Body of pancreas (tissue), 4 donors: ENCODE measurements at regions not wholly inside any gene's neighbourhood (a gene's known extent, or its start where the extent isn't known, plus 50 kb on each side); places are given as distances from the start of the nearest gene placed in this dataset.

Source experiments
- POLR2A ChIP-seq, 3 donors: fragments of 450-650 bp; IDR thresholded peaks; one replicate each; pipeline ENCODE4 v1.6.1; 2016; ENCODE audit warnings: antibody characterized with exemption in 3 of 3, mild to moderate bottlenecking in 2 of 3
- TF ChIP-seq, protein P1 (sequence below), 7 experiments: fragments of 450-650 bp in 4 of 7; fragments of 200-600 bp in 3 of 7; sonication (generic) in 3 of 7; IDR thresholded peaks; one replicate each; pipeline ENCODE4 v1.5.1; 2016 to 2019; ENCODE audit warnings: antibody characterized with exemption in 7 of 7

- TF ChIP-seq, protein P1, sequence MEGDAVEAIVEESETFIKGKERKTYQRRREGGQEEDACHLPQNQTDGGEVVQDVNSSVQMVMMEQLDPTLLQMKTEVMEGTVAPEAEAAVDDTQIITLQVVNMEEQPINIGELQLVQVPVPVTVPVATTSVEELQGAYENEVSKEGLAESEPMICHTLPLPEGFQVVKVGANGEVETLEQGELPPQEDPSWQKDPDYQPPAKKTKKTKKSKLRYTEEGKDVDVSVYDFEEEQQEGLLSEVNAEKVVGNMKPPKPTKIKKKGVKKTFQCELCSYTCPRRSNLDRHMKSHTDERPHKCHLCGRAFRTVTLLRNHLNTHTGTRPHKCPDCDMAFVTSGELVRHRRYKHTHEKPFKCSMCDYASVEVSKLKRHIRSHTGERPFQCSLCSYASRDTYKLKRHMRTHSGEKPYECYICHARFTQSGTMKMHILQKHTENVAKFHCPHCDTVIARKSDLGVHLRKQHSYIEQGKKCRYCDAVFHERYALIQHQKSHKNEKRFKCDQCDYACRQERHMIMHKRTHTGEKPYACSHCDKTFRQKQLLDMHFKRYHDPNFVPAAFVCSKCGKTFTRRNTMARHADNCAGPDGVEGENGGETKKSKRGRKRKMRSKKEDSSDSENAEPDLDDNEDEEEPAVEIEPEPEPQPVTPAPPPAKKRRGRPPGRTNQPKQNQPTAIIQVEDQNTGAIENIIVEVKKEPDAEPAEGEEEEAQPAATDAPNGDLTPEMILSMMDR (IDR thresholded peaks at IDR 0.05) = no peak
- TF ChIP-seq POLR2A (IDR thresholded peaks at IDR 0.05) = no peak
Observed at GRCh38 chr3:70501561-70501960, 189.1 kb upstream of the MDFIC2 start.
